A673 (cell line): ENCODE measurements at regions not wholly inside any gene's neighbourhood (a gene's known extent, or its start where the extent isn't known, plus 50 kb on each side); places are given as distances from the start of the nearest gene placed in this dataset.

Experiments
- EZH2 ChIP-seq: fragments of 200-600 bp; sonication (generic); IDR thresholded peaks from 2 replicates; pipeline ENCODE4 v1.6.1; 2017; ENCODE audit warnings: borderline replicate concordance, low read depth, mild to moderate bottlenecking, mixed read lengths, antibody characterized with exemption, low read length; ENCODE audit not compliant: poor library complexity, severe bottlenecking
- TF ChIP-seq, protein P1 (sequence below): fragments of 300-800, 200-600 bp; sonication (generic); conservative IDR thresholded peaks from 2 replicates; pipeline ENCODE4 v1.5.1; 2017; ENCODE audit warnings: low read depth, mild to moderate bottlenecking, antibody characterized with exemption, low read length, moderate library complexity, mixed read lengths

DNA sequence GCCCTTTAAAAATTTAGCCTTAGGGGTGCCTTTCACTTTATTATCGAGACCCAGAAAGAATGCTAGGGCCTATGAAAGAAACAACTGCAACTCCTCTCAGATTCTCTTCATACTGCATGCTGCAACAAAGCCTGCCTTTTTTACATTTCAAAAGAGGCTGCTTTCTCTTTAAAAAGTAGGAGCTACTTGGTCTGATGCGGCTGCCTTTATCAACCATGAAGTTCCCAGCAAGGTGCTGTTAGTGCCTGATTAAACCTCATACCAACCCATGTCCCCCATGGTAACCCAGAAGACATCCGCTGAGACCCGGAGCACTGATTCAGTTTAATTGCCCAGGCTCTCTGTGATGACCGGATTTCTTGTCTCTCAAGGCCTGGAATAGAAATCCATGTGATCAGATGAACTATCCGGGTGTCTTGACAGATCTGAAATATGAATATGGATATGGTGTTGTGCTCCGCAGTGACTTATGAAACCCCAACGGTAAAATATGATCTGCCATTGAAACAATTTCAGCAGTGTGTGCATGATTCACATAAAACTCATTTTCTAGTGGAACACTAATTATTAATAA lies 368.3 kb downstream of the ZNF521 start:
- TF ChIP-seq, protein P1, sequence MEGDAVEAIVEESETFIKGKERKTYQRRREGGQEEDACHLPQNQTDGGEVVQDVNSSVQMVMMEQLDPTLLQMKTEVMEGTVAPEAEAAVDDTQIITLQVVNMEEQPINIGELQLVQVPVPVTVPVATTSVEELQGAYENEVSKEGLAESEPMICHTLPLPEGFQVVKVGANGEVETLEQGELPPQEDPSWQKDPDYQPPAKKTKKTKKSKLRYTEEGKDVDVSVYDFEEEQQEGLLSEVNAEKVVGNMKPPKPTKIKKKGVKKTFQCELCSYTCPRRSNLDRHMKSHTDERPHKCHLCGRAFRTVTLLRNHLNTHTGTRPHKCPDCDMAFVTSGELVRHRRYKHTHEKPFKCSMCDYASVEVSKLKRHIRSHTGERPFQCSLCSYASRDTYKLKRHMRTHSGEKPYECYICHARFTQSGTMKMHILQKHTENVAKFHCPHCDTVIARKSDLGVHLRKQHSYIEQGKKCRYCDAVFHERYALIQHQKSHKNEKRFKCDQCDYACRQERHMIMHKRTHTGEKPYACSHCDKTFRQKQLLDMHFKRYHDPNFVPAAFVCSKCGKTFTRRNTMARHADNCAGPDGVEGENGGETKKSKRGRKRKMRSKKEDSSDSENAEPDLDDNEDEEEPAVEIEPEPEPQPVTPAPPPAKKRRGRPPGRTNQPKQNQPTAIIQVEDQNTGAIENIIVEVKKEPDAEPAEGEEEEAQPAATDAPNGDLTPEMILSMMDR: no peak
- no peak for TF ChIP-seq EZH2
